ENCODE measurements at regions not wholly inside any gene's neighbourhood (a gene's known extent, or its start where the extent isn't known, plus 50 kb on each side); places are given as distances from the start of the nearest gene placed in this dataset.
"Not testable (repeated sequence)": the region's sequence is repeated elsewhere in the genome, so short reads cannot be mapped to it uniquely, and the experiment has no call there.

DNA sequence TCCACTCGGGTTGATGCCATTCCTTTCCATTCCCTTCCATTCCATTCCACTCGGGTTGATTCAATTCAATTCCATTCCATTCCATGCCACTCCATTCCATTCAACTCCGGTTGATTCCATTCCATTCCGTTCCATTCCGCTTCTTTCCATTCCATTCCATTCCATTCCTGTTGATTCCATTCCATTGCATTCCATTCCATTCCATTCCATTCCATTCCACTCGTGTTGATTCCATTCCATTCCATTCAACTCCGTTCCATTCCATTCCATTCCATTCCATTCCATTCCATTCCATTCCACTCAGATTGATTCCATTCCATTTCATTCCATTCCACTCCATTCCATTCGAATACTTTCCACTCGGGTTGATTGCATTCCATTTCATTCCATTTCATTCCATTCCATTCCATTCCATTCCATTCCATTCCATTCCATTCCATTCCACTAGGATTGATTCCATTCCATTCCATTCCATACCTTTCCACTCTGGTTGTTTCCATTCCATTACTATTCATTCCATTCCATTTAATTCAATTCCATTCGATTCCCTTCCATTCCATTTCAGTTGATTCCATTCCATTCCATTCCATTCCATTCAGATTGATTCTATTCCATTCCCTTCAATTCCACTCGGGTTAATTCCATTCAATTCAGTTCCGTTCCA, 1141.8 kb downstream of the RPIA start:
- DNase-seq, result no peak

DNA sequence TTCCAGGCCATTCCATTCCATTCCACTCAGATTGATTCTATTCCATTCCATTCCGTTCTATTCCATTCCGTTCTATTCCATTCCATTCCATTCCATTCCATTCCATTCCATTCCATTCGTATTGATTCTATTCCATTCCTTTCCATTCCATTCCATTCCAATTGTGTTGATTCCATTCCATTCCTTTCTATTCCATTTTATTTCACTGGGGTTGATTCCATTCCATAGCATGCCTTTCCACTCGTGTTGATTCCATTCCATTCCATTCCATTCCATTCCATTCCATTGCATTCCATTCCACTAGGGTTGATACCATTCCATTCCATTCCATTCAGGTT, 1142.3 kb downstream of the RPIA start:
- no peak for DNase-seq

DNA sequence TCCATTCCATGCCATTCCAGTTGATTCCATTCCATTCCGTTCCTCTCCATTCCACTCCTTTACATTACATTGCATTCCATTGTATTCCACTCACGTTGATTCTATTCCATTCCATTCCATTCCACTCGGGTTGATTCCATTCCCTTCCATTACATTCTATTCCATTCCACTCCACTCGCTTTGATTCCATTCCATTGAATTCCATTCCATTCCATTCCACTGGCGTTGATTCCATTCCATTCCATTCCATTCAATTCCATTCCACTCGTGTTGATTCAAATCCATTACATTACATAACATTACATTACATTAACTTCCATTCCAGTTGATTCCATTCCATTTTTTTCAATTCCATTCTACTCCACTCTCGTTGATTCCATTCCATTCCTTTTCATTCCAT, 1142.8 kb downstream of the RPIA start:
- DNase-seq, result no peak

DNA sequence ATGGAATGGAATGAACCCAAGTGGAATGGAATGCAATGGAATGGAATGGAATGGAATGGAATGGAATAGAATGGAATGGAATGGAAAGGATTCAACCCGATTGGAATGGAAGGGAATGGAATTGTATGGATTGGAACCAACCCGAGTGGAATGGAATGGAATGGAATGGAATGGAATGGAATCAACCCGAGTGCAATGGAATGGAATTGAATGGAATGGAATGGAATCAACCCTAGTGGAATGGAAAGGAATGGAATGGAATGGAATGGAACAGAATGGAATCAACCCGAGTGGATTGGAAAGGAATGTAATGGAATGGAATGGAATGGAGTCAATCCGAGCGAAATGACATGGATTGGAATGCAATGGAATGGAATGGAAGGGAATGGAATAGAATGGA, 1144.9 kb downstream of the RPIA start:
- not testable (repeated sequence) for DNase-seq

DNA sequence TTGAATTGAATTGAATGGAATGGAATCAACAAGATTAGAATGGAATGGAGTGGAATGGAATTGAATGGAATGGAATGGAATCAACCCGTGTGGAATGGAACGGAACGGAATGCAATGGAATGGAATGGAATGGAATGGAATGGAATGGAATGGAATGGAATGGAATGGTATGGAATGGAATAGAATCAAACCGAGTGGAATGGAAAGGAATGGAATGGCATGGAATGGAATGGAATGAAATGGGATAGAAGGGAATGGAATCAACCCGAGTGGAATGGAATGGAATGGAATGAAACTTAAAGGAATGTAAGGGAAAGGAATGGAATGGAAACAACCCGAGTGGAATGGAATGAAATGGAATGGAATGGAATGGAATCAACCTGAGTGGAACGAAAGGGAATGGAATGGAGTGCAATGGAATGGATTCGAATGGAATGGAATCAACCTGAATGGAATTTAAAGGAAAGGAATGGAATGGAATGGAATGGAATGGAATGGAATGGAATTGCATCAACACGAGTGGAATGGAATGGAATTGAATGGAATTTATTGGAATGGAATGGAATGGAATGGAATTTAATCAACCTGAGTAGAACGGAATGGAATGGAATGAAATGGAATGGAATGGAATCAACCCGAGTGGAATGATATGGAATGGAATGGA, 1146.6 kb downstream of the RPIA start:
- no peak for DNase-seq

DNA sequence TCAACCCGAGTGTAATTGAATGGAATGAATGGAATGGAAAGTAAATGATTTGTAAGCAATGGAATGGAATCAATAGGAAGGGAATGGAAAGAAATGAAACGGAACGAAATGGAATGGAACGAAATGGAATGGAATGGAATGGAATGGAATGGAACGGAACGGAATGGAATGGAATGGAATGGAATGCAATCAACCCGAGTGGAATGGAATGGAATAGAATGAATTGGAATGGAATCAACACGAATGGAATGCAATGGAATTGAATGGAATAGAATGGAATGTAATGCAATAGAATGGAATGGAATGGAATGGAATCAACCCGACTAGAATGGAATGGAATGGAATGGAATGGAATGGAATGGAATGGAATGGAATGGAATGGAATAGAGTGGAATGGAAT, 1148.7 kb downstream of the RPIA start:
- not testable (repeated sequence) for DNase-seq

DNA sequence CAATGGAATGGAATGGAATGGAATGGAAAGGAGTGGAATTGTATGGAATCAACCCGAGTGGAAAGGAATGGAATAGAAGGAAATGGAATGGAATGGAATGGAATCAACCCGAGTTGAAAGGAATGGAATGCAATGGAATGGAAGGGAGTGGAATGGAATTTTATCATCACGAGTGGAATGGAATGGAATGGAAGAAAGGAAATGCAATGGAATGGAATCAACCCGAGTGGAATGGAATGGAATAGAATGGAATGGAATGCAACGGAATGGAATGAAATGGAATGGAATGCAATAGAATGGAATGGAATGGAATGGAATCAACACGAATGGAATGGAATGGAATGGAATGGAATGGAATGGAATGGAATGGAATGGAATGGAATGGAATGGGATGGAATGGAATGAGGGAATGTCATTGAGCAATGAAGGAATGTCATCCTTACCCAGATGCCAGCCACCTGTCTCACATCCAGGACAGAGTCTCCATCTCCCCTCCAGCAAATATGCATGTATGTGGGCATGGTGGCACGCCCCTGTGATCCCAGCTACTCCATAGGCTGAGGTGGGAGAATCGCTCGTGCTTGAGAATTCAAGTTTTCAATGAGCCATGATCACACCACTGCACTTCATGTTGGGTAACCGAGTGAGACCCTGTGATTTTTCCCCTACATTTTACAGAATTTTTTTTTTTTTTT, 1149.5 kb downstream of the RPIA start:
- DNase-seq, result not testable (repeated sequence)

DNA sequence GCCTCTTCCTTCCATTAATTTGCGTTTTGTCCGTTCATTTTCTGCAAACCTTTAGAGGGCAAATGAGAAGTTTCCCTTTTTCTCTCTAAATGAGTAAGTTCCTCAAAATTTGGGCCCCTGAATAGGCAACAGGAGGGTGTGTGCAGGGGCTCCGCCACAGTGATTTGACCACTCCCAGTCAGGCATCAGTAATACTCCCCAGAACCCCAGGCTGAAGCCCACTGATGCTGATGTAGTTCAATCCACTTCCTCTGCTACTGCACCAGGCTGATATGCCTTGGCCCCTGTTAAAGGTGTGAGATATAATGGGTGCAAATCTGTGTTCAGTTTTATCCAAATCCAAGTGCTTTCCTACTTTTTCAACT, 1150.0 kb downstream of the RPIA start:
- DNase-seq, result no peak

DNA sequence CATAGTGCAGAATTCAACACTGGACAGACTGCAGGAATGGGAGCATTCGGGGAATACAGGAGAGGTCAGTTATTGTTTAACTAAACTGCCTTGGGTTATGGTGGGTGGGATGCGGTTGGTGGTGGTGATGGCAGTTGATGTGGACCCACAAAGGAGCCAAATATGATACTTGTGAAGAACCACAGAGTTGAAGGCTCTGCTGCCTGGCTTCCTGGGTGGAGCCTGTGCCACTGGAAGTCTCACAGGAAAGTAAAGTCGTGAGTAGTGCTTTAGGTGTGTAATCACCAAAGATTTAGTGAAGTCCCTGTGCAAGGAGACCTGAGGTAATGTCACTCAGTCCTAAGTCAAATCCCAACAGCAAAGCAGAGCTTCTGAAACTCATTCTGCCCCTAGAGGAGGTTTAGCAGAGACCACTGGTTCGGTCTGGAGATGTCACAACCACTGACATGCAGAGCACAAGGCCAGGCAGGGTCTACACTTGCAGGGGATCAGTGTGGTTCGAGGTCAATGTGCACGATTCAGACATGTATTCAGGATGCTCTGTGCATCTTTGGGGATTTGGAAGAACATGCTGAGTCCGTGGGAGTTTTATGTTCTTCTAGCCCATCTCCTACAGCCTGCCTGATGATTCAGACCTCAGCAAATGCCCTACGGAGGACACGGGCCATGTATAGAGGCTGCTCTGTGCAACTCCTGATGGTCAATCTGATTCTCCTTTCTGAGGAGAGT, 1150.9 kb downstream of the RPIA start:
- DNase-seq, result no peak

DNA sequence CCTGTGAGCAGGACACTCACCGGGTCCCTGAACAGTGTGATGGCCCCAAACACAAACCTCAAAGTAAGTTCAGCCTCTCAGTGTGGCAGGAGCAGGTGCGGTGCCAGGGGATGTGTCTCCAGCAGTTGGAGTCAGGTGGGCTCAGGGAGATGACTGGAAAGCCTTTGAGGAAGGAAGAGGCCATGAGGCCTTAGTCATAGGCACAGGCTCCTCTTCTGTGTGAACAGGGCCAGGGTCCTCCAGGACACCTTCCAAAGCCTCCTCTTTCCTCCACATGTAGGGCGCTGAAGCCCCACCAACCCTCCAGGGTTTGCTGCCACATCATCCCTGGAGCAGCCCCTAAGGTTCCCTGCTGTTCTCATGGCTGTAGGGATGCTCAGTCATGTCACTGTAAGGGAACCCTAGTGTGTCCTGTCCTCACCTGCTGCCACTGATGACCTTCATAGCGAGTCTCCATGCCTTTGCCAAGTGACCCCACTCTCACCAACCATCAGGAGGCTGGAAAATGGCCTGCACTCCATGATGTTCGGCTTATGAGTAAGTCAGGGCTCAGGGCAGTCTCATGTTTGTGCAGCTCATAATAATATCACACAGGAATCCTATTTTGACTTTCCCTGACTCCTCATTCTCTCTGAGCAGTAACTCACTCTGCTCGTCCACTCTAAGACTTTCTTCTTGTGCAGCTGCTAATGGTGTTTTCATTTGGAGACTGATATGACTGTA, 1152.9 kb downstream of the RPIA start:
- no peak for DNase-seq

DNA sequence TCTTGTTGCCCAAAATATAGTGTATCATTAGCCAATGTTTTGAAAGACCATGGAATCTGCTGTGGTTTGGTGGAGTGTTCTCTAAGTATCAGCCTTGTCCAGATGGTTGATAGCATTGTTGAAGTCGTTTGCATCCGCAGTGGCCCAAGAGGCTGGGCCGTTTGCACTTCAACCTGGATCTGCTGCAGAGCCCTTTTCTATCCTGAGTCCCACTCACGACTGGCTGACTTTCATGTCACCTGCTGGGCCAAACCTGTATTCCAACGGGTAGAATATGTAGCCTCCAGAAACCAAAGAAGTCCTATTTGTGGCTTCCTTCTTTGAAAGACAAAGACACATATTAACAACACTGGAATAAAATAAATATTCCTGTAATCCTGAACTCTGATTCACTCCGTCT, 1154.1 kb downstream of the RPIA start:
- DNase-seq, result no peak

DNA sequence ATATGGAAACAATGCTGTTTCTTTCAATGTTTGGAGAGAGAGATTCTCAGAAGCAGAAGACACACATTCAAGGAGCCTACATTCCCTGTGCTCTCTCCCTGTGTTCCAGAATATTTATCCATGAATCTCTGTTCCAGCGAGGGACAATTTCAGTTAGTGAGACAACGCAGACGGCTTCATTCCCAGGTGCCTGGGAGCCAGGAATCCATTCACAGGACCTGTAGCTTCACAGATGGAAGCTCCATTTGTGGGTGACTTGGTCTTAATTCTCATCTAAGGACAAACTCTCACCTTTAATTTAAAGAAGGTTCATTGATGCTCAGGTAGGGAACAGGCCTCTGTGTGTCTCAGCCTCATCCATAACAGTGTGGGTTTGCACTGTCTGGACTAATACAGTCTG, 1156.6 kb downstream of the RPIA start:
- no peak for DNase-seq

DNA sequence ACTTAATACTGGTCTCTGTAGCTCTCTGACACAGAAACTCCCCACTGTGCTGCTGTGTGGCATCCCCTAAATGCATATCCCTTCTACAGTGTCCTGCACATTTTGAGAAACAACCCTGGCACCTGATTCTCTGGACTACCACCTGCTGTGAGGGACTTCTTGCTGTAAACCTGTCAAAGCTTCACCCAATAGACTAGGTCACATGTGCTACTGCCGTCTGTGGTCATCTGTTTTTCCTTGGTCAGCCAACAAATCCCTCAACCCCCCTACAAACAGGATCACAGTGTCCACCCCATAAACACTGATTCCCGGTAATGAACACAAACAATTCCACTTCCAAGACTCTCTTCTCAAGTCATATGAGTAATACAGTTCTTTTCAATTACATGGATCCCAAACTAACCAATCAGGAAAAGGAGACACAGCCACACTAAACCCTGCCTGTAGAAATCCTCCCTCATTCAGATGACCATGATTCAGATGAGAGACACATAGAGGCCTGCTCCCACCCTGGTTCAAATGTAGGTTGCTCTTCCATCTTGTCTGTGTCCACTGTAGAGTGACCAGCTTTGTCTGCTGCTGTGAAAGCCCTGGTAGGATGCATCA, 1157.4 kb downstream of the RPIA start:
- DNase-seq, result no peak

DNA sequence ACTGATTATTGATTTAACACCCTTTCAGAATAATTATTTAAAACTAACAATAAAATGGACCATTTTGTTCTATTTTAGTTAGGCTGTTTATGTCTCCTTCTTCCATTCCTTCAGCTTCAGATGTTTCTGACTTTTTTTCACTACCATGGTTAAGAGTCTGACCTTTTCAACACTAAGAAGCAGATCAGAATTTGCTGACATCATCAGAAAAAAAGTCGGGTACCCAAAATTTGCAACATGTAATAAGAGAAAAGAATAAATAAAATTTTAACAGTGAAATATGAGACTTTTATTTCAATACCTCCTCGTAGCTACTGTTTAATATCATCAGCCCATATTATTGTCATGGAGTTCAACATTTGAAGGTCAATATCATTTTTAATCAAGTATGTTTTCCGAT, 1158.3 kb downstream of the RPIA start:
- no peak for DNase-seq

DNA sequence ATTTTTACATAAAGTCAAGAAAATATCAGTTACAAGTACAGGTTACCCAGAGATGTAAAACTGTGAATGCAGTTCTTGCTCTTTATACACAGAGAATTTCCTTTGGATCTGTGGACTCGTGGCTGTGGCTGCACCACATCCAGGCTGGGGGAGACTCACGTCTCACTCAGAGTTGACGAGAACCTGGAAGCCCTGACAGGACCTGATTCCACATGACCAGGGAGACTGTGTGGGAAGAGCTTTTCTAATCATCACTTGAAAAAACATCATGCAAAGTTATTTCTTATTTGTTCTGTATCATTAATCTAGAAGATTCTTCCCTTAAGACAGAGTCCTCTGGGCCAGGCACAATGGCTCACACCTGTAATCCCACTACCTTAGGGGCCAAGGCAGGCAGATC, 1159.0 kb downstream of the RPIA start:
- no peak for DNase-seq

DNA sequence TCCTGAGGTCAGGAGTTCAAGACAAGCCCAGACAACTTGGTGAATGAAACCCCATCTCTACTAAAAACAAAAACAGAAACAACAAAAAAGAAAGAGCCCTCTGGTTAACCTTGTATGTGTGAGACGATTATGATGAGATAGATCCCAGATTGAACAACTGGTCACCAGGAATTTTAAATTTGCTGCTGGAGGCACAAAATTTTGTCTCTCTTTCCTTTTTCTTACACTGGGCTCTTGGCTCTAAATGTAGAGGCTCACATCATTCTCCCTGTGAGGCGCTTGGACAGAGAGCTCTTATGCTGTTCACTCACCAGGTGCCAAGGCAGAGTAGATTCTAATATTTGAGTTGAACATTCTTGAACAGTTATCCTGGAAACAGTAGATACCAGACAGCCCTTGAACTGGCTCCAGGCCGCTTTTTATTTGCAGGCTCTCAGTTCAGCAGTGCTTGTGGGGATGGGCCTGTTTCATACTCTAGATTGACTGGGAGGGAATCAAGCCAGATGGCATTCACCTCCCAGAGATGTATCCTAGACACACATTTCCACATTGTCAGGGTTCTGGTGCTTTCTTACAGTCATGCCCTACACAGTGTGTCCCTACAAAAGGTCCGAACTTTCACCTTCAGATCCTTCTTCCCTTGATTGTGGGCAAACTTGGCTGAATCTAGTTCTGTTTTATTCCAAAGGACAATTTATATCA, 1159.6 kb downstream of the RPIA start:
- DNase-seq, result no peak

DNA sequence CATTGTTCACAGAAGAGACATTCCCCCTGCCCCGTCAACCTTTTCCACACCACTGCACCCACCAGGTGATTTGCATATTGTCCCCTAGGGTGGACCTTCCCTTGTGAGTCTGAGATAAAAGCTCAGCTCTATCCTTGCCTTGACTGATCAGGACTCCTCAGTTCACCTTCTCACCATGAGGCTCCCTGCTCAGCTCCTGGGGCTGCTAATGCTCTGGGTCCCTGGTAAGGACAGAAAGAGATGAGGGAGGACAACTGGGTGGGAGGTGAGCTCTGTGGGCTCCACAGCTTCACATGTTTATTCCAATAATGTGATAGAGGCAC, 1160.1 kb downstream of the RPIA start:
- DNase-seq, result no peak

DNA sequence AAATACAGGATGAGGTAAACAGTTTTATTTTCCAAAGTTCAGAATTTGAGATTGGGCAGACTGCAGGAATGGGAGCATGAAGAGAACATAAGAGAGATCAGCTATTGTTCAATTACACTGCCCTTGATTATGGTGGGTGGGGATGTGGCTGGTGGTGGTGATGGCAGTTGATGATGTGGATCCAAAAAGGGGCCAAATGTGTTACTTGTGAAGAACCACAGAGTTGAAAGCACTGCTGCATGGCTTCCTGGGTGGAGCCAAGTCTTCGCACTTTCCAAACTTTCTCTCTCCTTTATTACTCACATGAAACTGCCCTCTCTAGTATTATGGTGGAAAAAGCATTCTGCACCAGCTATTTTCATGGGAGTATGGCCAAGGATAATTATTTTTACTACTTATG, 1162.0 kb downstream of the RPIA start:
- DNase-seq, result not testable (repeated sequence)

DNA sequence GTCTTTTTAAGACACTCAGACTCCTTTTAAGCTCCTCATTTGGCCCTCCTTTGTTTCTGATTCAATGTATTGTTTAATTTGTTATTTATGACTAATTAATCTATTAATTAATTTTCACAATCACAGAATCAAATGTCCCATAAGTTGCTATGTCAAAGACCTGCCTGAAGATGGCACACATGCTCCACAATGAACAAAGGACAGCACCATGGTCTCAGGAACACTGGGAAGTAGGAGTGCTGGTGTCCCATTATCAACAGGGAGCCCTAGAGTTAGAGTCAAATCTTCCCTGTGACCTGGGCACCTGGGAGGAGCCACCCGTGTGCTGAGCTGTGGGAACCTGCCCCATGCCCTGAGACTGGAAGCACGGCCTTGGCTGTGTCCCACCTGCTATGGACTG, 1164.3 kb downstream of the RPIA start:
- not testable (repeated sequence) for DNase-seq

DNA sequence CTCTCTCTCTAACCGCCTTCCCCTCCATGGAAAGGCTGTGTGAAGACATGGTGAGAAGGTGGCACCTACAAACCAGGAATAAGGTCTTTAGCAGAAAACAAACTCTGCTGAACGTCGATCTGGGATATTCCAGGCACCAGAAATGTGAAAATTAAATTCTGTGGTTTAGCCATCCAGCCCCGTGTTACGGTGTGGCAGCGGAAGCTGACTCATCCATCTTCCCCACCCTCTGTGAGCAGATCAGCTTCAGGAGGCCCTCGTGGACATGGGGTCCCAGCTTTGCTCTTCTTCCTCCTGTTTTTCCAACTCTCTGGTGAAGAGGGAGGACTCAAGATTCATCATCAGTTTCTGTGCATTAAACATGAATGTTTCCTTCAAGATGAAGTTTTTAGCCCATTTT, 1164.8 kb downstream of the RPIA start:
- DNase-seq, result not testable (repeated sequence)

DNA sequence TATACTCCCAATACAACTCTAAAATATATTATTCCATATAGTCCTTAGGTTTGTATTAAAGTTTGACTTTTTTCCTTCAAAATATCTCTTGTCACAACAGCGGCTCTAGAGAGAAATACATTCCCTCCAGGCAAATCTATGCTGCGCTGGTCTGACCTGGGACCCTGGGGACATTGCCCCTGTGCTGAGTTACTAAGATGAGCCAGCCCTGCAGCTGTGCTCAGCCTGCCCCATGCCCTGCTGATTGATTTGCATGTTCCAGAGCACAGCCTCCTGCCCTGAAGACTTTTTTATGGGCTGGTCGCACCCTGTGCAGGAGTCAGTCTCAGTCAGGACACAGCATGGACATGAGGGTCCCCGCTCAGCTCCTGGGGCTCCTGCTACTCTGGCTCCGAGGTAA, 1170.7 kb downstream of the RPIA start:
- DNase-seq, result not testable (repeated sequence)
